ENCODE measurements at regions not wholly inside any gene's neighbourhood (a gene's known extent, or its start where the extent isn't known, plus 50 kb on each side); places are given as distances from the start of the nearest gene placed in this dataset.

DNA sequence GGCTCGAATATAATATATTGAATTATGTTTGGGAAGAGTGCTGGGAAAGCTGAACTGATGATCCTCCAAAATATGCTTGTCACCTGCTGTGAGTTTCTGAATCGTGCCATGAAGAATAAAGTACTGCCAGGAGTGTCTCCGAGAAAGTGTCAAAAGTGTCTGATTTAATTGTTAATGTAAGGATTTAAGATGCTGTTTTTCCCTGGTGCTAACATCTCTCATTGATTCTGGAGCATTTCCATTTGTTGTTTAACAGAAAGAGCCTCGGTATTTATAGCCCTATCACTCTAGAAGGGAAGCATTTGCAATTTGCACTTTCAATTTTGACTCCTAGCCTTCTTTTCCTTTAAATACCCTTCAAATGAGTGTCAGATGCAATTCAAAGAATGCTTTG lies 342.2 kb downstream of the RND3 start:
- TF ChIP-seq CTCF (conservative IDR thresholded peaks at IDR 0.05) (no peak), ZFX (IDR thresholded peaks at IDR 0.05) (no peak)
- H3K27ac ChIP-seq, result no peak overlapping the region

GRCh38 chr2:150144546-150145298 lies 342.7 kb downstream of the RND3 start:
- no peak overlapping the region for H3K27ac ChIP-seq
- TF ChIP-seq ZFX (IDR thresholded peaks at IDR 0.05), result no peak
- no peak for TF ChIP-seq CTCF (conservative IDR thresholded peaks at IDR 0.05)

GRCh38 chr2:150143087-150143536 lies 344.4 kb downstream of the RND3 start:
- no peak for TF ChIP-seq CTCF (conservative IDR thresholded peaks at IDR 0.05)
- no peak for TF ChIP-seq ZFX (IDR thresholded peaks at IDR 0.05)
- no peak overlapping the region for H3K27ac ChIP-seq

GRCh38 chr2:150142561-150142960 lies 344.9 kb downstream of the RND3 start:
- H3K27ac ChIP-seq, result no peak overlapping the region
- TF ChIP-seq ZFX (IDR thresholded peaks at IDR 0.05) (no peak), CTCF (conservative IDR thresholded peaks at IDR 0.05) (no peak)

- TF ChIP-seq ZFX (IDR thresholded peaks at IDR 0.05), result no peak
- no peak for TF ChIP-seq CTCF (conservative IDR thresholded peaks at IDR 0.05)
- H3K27ac ChIP-seq, result no peak overlapping the region
Measured at GRCh38 chr2:150141226-150142001, 346.1 kb downstream of the RND3 start.

DNA sequence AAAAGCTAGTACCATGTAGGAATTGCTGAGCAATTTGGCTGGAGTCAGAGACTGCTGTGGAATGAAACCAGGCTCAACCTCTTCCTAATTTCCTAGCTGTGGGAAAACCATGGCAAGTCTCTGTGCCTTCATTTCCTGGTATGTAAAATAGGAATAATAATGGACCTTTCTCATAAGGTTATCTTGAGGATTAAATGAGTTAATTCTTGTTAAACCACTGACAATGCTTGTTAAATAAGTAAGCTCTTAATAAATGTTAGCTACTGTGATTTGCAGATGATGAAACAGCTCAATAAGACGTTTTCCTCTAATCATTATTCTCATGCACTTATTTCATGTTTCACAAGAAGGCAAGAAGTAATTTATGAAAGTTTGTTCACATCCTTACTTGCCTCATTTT lies 346.7 kb downstream of the RND3 start:
- no peak for TF ChIP-seq ZFX (IDR thresholded peaks at IDR 0.05)
- TF ChIP-seq CTCF (conservative IDR thresholded peaks at IDR 0.05), result no peak
- no peak overlapping the region for H3K27ac ChIP-seq

- H3K27ac ChIP-seq, result no peak overlapping the region
- TF ChIP-seq CTCF (conservative IDR thresholded peaks at IDR 0.05) (no peak), ZFX (IDR thresholded peaks at IDR 0.05) (no peak)
Measured at GRCh38 chr2:150138587-150138986, 348.9 kb downstream of the RND3 start.

All from C4-2B (cell line).